Smooth muscle cell (in vitro differentiated cells): ENCODE measurements at regions not wholly inside any gene's neighbourhood (a gene's known extent, or its start where the extent isn't known, plus 50 kb on each side); places are given as distances from the start of the nearest gene placed in this dataset.

Experiments
- DNase-seq: peaks from one replicate; lab custom pipeline; 2025; ENCODE audit not compliant: unreplicated experiment; lab: John Stamatoyannopoulos, UW
- H2AFZ ChIP-seq: fragments of 200-600 bp; sonication (generic); 2 replicates; pipeline ENCODE4 v1.6.0; 2016; ENCODE audit warnings: antibody characterized with exemption, low read depth, mild to moderate bottlenecking
- H3F3A ChIP-seq: fragments of 200-600 bp; sonication (generic); 2 replicates; pipeline ENCODE4 v1.6.0; 2017; ENCODE audit warnings: antibody characterized with exemption, low read depth
- H3K27ac ChIP-seq: fragments of 200-600 bp; sonication (generic); 2 replicates; pipeline ENCODE4 v1.5.1; 2016; ENCODE audit warnings: low read depth, mild to moderate bottlenecking
- H3K27me3 ChIP-seq: fragments of 200-600 bp; sonication (generic); 2 replicates; pipeline ENCODE4 v1.6.1; 2016; ENCODE audit warnings: low read depth, mild to moderate bottlenecking
- H3K36me3 ChIP-seq: fragments of 200-600 bp; sonication (generic); 2 replicates; pipeline ENCODE4 v1.5.1; 2016; ENCODE audit warnings: low read depth
- H3K4me1 ChIP-seq: fragments of 200-600 bp; sonication (generic); 2 replicates; pipeline ENCODE4 v1.5.1; 2016; ENCODE audit warnings: low read depth
- H3K4me2 ChIP-seq: fragments of 200-600 bp; sonication (generic); 2 replicates; pipeline ENCODE4 v1.6.0; 2016; ENCODE audit warnings: mild to moderate bottlenecking
- H3K4me3 ChIP-seq: fragments of 200-600 bp; sonication (generic); 2 replicates; pipeline ENCODE4 v1.5.1; 2016; ENCODE audit warnings: mild to moderate bottlenecking
- H3K79me2 ChIP-seq: fragments of 200-600 bp; sonication (generic); 2 replicates; pipeline ENCODE4 v1.6.0; 2016; ENCODE audit warnings: low read depth, mild to moderate bottlenecking
- H3K9ac ChIP-seq: fragments of 200-600 bp; sonication (generic); 2 replicates; pipeline ENCODE4 v1.6.0; 2016; ENCODE audit warnings: low read depth
- H3K9me3 ChIP-seq: fragments of 200-600 bp; sonication (generic); replicated peaks from 2 replicates; pipeline ENCODE4 v1.5.1; 2016; ENCODE audit warnings: low read depth
- H4K20me1 ChIP-seq: fragments of 200-600 bp; sonication (generic); 2 replicates; pipeline ENCODE4 v1.6.0; 2016; ENCODE audit warnings: low read depth
- WGBS: methylation state at CpG from one replicate; pipeline ENCODE4 v1.1.7; 2016; ENCODE audit warnings: low lambda C conversion rate; 5-methylcytosine and 5-hydroxymethylcytosine counted together
- TF ChIP-seq, protein P1 (sequence below): fragments of 200-600 bp; sonication (generic); IDR thresholded peaks from 2 replicates; pipeline ENCODE4 v1.5.1; 2017; ENCODE audit warnings: borderline replicate concordance, mild to moderate bottlenecking, antibody characterized with exemption; ENCODE audit not compliant: insufficient read depth, poor library complexity, severe bottlenecking

DNA sequence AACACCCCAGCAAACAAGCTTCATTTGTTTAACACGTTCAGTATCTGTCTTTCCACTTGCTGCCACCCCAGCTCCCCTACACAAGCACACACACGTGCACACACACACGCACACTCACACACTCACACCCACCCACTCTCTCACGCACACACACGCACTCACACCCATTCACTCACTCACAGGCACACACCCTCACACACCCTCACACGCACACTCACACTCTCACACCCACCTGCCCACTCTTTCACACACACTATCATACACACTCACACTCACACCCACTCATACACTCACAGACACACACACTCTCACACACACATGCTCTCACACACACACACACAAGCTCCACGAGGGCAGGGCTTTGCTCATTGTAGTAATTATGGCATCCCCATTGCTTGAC lies 378.8 kb upstream of the SULF2 start:
- no peak overlapping the region for H3K4me2 ChIP-seq
- H3K27ac ChIP-seq = no peak overlapping the region
- H3K9ac ChIP-seq = no peak overlapping the region
- no peak overlapping the region for H2AFZ ChIP-seq
- H3F3A ChIP-seq = peaks cover 4% of the 10 kb centered on the region
- no peaks in the 10 kb centered on the region for H3K9me3 ChIP-seq
- no peaks in the 10 kb centered on the region for H3K27me3 ChIP-seq
- no peaks in the 10 kb centered on the region for H3K36me3 ChIP-seq
- no peak for DNase-seq
- H3K4me3 ChIP-seq = no peak overlapping the region
- 87% methylated on average over 7 of the region's 7 CpGs for WGBS
- no peaks in the 10 kb centered on the region for H4K20me1 ChIP-seq
- no peaks in the 10 kb centered on the region for H3K79me2 ChIP-seq
- no peaks in the 10 kb centered on the region for H3K4me1 ChIP-seq
- TF ChIP-seq, protein P1, sequence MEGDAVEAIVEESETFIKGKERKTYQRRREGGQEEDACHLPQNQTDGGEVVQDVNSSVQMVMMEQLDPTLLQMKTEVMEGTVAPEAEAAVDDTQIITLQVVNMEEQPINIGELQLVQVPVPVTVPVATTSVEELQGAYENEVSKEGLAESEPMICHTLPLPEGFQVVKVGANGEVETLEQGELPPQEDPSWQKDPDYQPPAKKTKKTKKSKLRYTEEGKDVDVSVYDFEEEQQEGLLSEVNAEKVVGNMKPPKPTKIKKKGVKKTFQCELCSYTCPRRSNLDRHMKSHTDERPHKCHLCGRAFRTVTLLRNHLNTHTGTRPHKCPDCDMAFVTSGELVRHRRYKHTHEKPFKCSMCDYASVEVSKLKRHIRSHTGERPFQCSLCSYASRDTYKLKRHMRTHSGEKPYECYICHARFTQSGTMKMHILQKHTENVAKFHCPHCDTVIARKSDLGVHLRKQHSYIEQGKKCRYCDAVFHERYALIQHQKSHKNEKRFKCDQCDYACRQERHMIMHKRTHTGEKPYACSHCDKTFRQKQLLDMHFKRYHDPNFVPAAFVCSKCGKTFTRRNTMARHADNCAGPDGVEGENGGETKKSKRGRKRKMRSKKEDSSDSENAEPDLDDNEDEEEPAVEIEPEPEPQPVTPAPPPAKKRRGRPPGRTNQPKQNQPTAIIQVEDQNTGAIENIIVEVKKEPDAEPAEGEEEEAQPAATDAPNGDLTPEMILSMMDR = no peak

DNA sequence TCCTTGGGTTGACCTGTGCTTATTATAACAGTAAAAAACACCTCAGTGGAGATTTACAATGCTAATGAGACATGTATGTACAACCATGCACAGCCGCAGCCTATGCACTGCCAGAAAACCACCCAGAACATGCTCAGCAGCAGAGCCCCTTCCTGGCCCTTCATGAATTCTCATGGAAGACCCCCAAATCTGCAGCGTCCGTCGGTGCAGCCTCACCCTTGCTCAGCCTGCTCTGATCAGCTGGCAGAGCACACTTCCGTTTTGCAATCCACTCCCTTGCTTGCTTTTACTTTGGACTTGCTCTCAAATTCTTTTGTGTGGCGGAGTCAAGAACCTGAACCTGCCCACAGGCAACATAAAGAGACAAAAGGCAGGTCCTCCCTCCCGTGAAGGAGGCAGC lies 378.2 kb upstream of the SULF2 start:
- no peaks in the 10 kb centered on the region for H3K4me1 ChIP-seq
- no peaks in the 10 kb centered on the region for H3K79me2 ChIP-seq
- no peak overlapping the region for H3K4me2 ChIP-seq
- 81% methylated on average over 7 of the region's 7 CpGs for WGBS
- no peak overlapping the region for H3K27ac ChIP-seq
- TF ChIP-seq, protein P1 = no peak
- peaks cover 4% of the 10 kb centered on the region for H3F3A ChIP-seq
- no peaks in the 10 kb centered on the region for H3K36me3 ChIP-seq
- no peaks in the 10 kb centered on the region for H4K20me1 ChIP-seq
- no peak overlapping the region for H3K4me3 ChIP-seq
- no peak overlapping the region for H3K9ac ChIP-seq
- H2AFZ ChIP-seq = no peak overlapping the region
- H3K9me3 ChIP-seq = no peaks in the 10 kb centered on the region
- DNase-seq = no peak
- no peaks in the 10 kb centered on the region for H3K27me3 ChIP-seq

DNA sequence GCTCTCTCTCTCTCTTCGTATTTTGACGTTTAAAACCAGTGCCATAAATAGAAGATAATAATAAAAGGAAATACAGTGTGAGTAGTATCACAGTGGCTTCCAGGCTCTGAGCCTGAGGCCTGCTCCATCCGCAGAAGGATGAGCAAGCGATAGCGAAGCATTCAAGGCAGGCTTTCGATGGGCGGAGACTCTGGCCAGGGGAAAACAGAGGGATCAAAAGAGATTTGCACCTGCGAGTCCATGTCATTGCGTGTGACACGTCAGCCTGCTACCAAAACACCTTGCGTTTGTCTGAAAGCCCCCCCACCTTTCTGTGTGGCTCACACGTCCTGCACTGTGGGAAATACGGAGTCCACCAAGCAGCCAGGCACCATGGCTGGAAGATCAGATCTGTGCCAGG lies 377.3 kb upstream of the SULF2 start:
- Histone ChIP-seq H2AFZ (no peak overlapping the region), H4K20me1 (no peaks in the 10 kb centered on the region), H3K4me3 (no peak overlapping the region), H3K36me3 (no peaks in the 10 kb centered on the region), H3F3A (peaks cover 4% of the 10 kb centered on the region), H3K27me3 (no peaks in the 10 kb centered on the region), H3K27ac (no peak overlapping the region), H3K4me1 (no peaks in the 10 kb centered on the region), H3K9ac (no peak overlapping the region), H3K4me2 (no peak overlapping the region), H3K79me2 (no peaks in the 10 kb centered on the region), H3K9me3 (no peaks in the 10 kb centered on the region)
- 92% methylated on average over 13 of the region's 13 CpGs for WGBS
- DNase-seq = no peak
- TF ChIP-seq, protein P1 = no peak

DNA sequence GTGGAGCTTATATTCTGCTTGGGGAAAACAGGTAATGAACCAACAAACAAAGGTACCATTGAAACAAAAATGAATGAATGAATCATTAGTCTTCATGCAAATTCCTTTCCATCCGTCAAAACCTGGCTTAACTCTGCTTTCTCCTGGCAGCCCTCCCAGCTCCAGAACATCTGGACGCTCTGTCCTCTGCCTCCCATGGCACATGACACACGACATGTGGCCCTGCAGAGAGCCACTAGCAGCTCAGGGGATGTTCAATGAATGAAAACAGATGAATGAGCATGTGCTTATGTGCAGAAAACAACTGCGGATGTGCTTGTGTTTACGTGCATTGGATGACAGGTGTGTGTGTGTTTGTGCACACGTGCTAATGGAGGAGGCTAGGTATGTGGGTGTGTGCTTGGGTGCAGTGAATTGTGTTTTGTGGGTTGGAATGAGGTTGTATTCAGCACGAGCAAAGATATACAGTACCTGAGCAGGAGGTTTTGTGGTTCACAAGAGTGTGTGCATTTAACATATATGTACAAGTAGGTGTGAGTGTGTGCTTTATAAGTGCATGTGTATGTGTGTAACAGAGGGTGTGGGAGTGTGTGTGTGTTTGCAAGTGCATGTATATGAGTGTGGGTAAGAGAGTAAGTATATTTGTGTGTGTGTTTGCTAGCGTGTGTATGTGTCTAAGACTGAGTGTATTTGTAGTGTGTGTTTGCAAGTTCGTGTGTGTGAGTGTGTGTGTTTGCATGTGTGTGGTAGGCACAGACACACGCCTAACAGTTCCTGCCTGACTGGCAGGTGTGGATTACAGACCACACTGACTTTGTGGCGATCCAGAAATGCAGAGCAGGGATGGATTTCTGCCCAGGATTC lies 374.1 kb upstream of the SULF2 start:
- Histone ChIP-seq H3K27me3 (no peaks in the 10 kb centered on the region), H3K36me3 (no peaks in the 10 kb centered on the region), H3K4me2 (no peak overlapping the region), H3K4me3 (no peak overlapping the region), H2AFZ (no peak overlapping the region), H3K9me3 (no peaks in the 10 kb centered on the region), H3K4me1 (no peaks in the 10 kb centered on the region), H3K79me2 (no peaks in the 10 kb centered on the region), H3K27ac (no peak overlapping the region), H4K20me1 (no peaks in the 10 kb centered on the region), H3F3A (no peaks in the 10 kb centered on the region), H3K9ac (no peak overlapping the region)
- DNase-seq = no peak
- TF ChIP-seq, protein P1 = no peak
- WGBS = 77% methylated on average over 11 of the region's 11 CpGs
